HEK293T (cell line): ENCODE measurements at regions not wholly inside any gene's neighbourhood (a gene's known extent, or its start where the extent isn't known, plus 50 kb on each side); places are given as distances from the start of the nearest gene placed in this dataset.

Source experiments
- CTCF ChIA-PET: fragments of 350-600 bp; formaldehyde crosslinking; extraction: SDS; loops from one replicate; lab custom pipeline; 2021; ENCODE audit warnings: antibody characterized with exemption, inconsistent platforms; lab: Yijun Ruan, JAX
- POLR2A ChIA-PET: fragments of 350-600 bp; formaldehyde crosslinking; extraction: SDS; loops from one replicate; lab custom pipeline; 2020; ENCODE audit warnings: antibody characterized with exemption, inconsistent platforms; lab: Yijun Ruan, JAX
- DNase-seq: peaks from one replicate; pipeline ENCODE4 v3.0.0; 2012; ENCODE audit warnings: mixed read lengths; ENCODE audit errors: extremely low spot score
- ARNT ChIP-seq: fragments of 450-650 bp; IDR thresholded peaks from 2 replicates; pipeline ENCODE4 v1.6.1; 2017; ENCODE audit warnings: mild to moderate bottlenecking
- BHLHE40 ChIP-seq: fragments of 450-650 bp; IDR thresholded peaks from 2 replicates; pipeline ENCODE4 v1.6.1; 2016; ENCODE audit warnings: mild to moderate bottlenecking, moderate library complexity, borderline replicate concordance
- CTBP1 ChIP-seq: fragments of 450-650 bp; IDR thresholded peaks from 2 replicates; pipeline ENCODE4 v1.6.1; 2016; ENCODE audit warnings: borderline replicate concordance
- ELF4 ChIP-seq: fragments of 450-650 bp; IDR thresholded peaks from 2 replicates; pipeline ENCODE4 v1.6.1; 2017; ENCODE audit warnings: antibody characterized with exemption
- FOXA1 ChIP-seq: fragments of 450-650 bp; IDR thresholded peaks from 2 replicates; pipeline ENCODE4 v1.6.1; 2016; ENCODE audit warnings: mild to moderate bottlenecking
- FOXK2 ChIP-seq: fragments of 450-650 bp; IDR thresholded peaks from 2 replicates; pipeline ENCODE4 v1.6.1; 2016; ENCODE audit warnings: mild to moderate bottlenecking
- FOXM1 ChIP-seq: fragments of 450-650 bp; IDR thresholded peaks from 2 replicates; pipeline ENCODE4 v1.6.1; 2017; ENCODE audit warnings: mild to moderate bottlenecking, borderline replicate concordance
- HDGF ChIP-seq: fragments of 450-650 bp; IDR thresholded peaks from 2 replicates; pipeline ENCODE4 v1.6.1; 2017; ENCODE audit warnings: antibody characterized with exemption, borderline replicate concordance
- L3MBTL2 ChIP-seq: fragments of 450-650 bp; conservative IDR thresholded peaks from 2 replicates; pipeline ENCODE4 v1.6.1; 2016; ENCODE audit warnings: mild to moderate bottlenecking
- LEF1 ChIP-seq: fragments of 450-650 bp; IDR thresholded peaks from 2 replicates; pipeline ENCODE4 v1.6.1; 2017; ENCODE audit warnings: mild to moderate bottlenecking, borderline replicate concordance
- NFRKB ChIP-seq: fragments of 450-650 bp; IDR thresholded peaks from 2 replicates; pipeline ENCODE4 v1.6.1; 2016; ENCODE audit warnings: mild to moderate bottlenecking, moderate library complexity
- PKNOX1 ChIP-seq: fragments of 450-650 bp; IDR thresholded peaks from 2 replicates; pipeline ENCODE4 v1.6.1; 2016
- SP1 ChIP-seq: fragments of 450-650 bp; IDR thresholded peaks from 2 replicates; pipeline ENCODE4 v1.6.1; 2017
- SUZ12 ChIP-seq: fragments of 450-650 bp; IDR thresholded peaks from 2 replicates; pipeline ENCODE4 v1.6.1; 2016; ENCODE audit warnings: mild to moderate bottlenecking
- TARDBP ChIP-seq: fragments of 450-650 bp; IDR thresholded peaks from 2 replicates; pipeline ENCODE4 v1.6.1; 2016
- ZNF384 ChIP-seq: fragments of 450-650 bp; IDR thresholded peaks from 2 replicates; pipeline ENCODE4 v1.6.1; 2016

GRCh38 chr10:20959242-20959641 lies 62.1 kb upstream of the NEBL start:
- ChIA-PET POLR2A (no interaction called here), CTCF (interaction anchor here (0.7 kb wide), 1 partner anchor 137 kb away, joined by 3 read pairs; no protein-coding TSS in a partner anchor)
- no peak for DNase-seq
- TF ChIP-seq TARDBP (no peak), SUZ12 (no peak), ZNF384 (no peak), L3MBTL2 (no peak), FOXK2 (no peak), ELF4 (no peak), SP1 (no peak), HDGF (no peak), BHLHE40 (no peak), NFRKB (no peak)

GRCh38 chr10:20958764-20959163 lies 61.7 kb upstream of the NEBL start:
- TF ChIP-seq L3MBTL2 (no peak), LEF1 (no peak), TARDBP (no peak), BHLHE40 (no peak), PKNOX1 (peak; percentile 57; the same call in 1 of the 2 replicates), CTBP1 (peak; percentile 33; the same call in 1 of the 2 replicates)
- no peak for DNase-seq
- ChIA-PET CTCF (interaction anchor here (0.7 kb wide), 1 partner anchor 137 kb away, joined by 3 read pairs; no protein-coding TSS in a partner anchor), POLR2A (no interaction called here)

GRCh38 chr10:20958225-20958624 lies 61.1 kb upstream of the NEBL start:
- DNase-seq: no peak
- CTCF ChIA-PET: no interaction called here
- TF ChIP-seq FOXA1: no peak
- no peak for TF ChIP-seq CTBP1
- no peak for TF ChIP-seq ELF4
- TF ChIP-seq L3MBTL2: no peak
- TF ChIP-seq PKNOX1: no peak
- no peak for TF ChIP-seq HDGF
- no peak for TF ChIP-seq LEF1
- TF ChIP-seq SUZ12: no peak
- POLR2A ChIA-PET: no interaction called here

GRCh38 chr10:20957744-20958143 lies 60.6 kb upstream of the NEBL start:
- ChIA-PET CTCF (no interaction called here), POLR2A (no interaction called here)
- TF ChIP-seq FOXA1 (no peak), SP1 (no peak), BHLHE40 (no peak)
- no peak for DNase-seq

- TF ChIP-seq PKNOX1: peak; percentile 93
- TF ChIP-seq L3MBTL2: no peak
- DNase-seq: no peak
- POLR2A ChIA-PET: no interaction called here
- CTCF ChIA-PET: no interaction called here
These were observed 59.7 kb upstream of the NEBL start for GRCh38 chr10:20956843-20957242.

- ChIA-PET CTCF (no interaction called here), POLR2A (no interaction called here)
- DNase-seq: no peak
- no peak for TF ChIP-seq FOXM1
These were observed 58.3 kb upstream of the NEBL start for GRCh38 chr10:20955355-20955893.

GRCh38 chr10:20954519-20954918 lies 57.4 kb upstream of the NEBL start:
- CTCF ChIA-PET: no interaction called here
- DNase-seq: no peak
- no peak for TF ChIP-seq TARDBP
- TF ChIP-seq NFRKB: no peak
- TF ChIP-seq SUZ12: no peak
- no peak for TF ChIP-seq LEF1
- no peak for TF ChIP-seq FOXA1
- TF ChIP-seq BHLHE40: no peak
- no peak for TF ChIP-seq FOXM1
- no peak for TF ChIP-seq L3MBTL2
- no peak for TF ChIP-seq PKNOX1
- TF ChIP-seq FOXK2: no peak
- TF ChIP-seq ARNT: no peak
- TF ChIP-seq HDGF: no peak
- no peak for TF ChIP-seq ELF4
- TF ChIP-seq CTBP1: no peak
- POLR2A ChIA-PET: no interaction called here
